NCI-H1092 treated with DMSO at 0.1 percent for 48 hours (cell line): ENCODE measurements at regions not wholly inside any gene's neighbourhood (a gene's known extent, or its start where the extent isn't known, plus 50 kb on each side); places are given as distances from the start of the nearest gene placed in this dataset.

Experiments
- DNase-seq: peaks from one replicate; lab custom pipeline; 2025; lab: John Stamatoyannopoulos, UW

- DNase-seq = no peak
Measured at GRCh38 chr4:54359919-54360650, 131.0 kb downstream of the PDGFRA start.

GRCh38 chr4:54363037-54363436 lies 133.9 kb downstream of the PDGFRA start:
- DNase-seq = no peak

GRCh38 chr4:54365691-54366090 lies 136.6 kb downstream of the PDGFRA start:
- no peak for DNase-seq

- no peak for DNase-seq
Measured at GRCh38 chr4:54367059-54367458, 138.0 kb downstream of the PDGFRA start.

- DNase-seq = no peak
Measured at GRCh38 chr4:54368281-54369265, 139.5 kb downstream of the PDGFRA start.

- DNase-seq = no peak
Measured at GRCh38 chr4:54371173-54371572, 142.1 kb downstream of the PDGFRA start.

GRCh38 chr4:54372951-54373350 lies 143.9 kb downstream of the PDGFRA start:
- DNase-seq = no peak

GRCh38 chr4:54373718-54374210 lies 144.7 kb downstream of the PDGFRA start:
- no peak for DNase-seq

- DNase-seq = no peak
Measured at GRCh38 chr4:54378461-54378860, 149.4 kb downstream of the PDGFRA start.

- DNase-seq = no peak
Measured at GRCh38 chr4:54384152-54384551, 155.1 kb downstream of the PDGFRA start.

GRCh38 chr4:54384563-54384962 lies 155.5 kb downstream of the PDGFRA start:
- DNase-seq = peak; percentile 36

GRCh38 chr4:54386042-54386669 lies 157.1 kb downstream of the PDGFRA start:
- DNase-seq = no peak

- DNase-seq = no peak
Measured at GRCh38 chr4:54386693-54387092, 157.6 kb downstream of the PDGFRA start.

- no peak for DNase-seq
Measured at GRCh38 chr4:54390670-54391069, 161.6 kb downstream of the PDGFRA start.

- DNase-seq = no peak
Measured at GRCh38 chr4:54391104-54391503, 162.0 kb downstream of the PDGFRA start.

- no peak for DNase-seq
Measured at GRCh38 chr4:54392479-54392878, 163.4 kb downstream of the PDGFRA start.

- DNase-seq = no peak
Measured at GRCh38 chr4:54393243-54393642, 164.2 kb downstream of the PDGFRA start.

GRCh38 chr4:54395013-54395527 lies 166.0 kb downstream of the PDGFRA start:
- DNase-seq = no peak

GRCh38 chr4:54400188-54400587 lies 171.1 kb downstream of the PDGFRA start:
- no peak for DNase-seq

- DNase-seq = no peak
Measured at GRCh38 chr4:54400802-54401201, 171.7 kb downstream of the PDGFRA start.

GRCh38 chr4:54402880-54403480 lies 173.9 kb downstream of the PDGFRA start:
- DNase-seq = no peak
